ENCODE measurements at regions not wholly inside any gene's neighbourhood (a gene's known extent, or its start where the extent isn't known, plus 50 kb on each side); places are given as distances from the start of the nearest gene placed in this dataset.
A peak's percentile ranks its signal among the peaks of the same experiment; 100 is the strongest.

GRCh38 chr6:142551274-142551811, 249.5 kb downstream of the ADGRG6 start:
- TF ChIP-seq POLR2A (IDR thresholded peaks at IDR 0.05), result no peak
- peak in 1 of 6 experiments; percentile 25 for TF ChIP-seq CTCF (IDR thresholded peaks at IDR 0.05)

Measured in esophagus squamous epithelium (tissue), 4 donors.